HG03439 (cell line): ENCODE measurements at regions not wholly inside any gene's neighbourhood (a gene's known extent, or its start where the extent isn't known, plus 50 kb on each side); places are given as distances from the start of the nearest gene placed in this dataset.

ENCODE experiments used
- ATAC-seq: cut with Tn5 transposase; IDR thresholded peaks from one replicate; pipeline ENCODE4 v1.9.1; 2021; ENCODE audit warnings: mild to moderate bottlenecking, moderate library complexity; ENCODE audit not compliant: unreplicated experiment

- ATAC-seq: no peak
These were observed 280.9 kb upstream of the RAB6C start for GRCh38 chr2:129698593-129698992.

DNA sequence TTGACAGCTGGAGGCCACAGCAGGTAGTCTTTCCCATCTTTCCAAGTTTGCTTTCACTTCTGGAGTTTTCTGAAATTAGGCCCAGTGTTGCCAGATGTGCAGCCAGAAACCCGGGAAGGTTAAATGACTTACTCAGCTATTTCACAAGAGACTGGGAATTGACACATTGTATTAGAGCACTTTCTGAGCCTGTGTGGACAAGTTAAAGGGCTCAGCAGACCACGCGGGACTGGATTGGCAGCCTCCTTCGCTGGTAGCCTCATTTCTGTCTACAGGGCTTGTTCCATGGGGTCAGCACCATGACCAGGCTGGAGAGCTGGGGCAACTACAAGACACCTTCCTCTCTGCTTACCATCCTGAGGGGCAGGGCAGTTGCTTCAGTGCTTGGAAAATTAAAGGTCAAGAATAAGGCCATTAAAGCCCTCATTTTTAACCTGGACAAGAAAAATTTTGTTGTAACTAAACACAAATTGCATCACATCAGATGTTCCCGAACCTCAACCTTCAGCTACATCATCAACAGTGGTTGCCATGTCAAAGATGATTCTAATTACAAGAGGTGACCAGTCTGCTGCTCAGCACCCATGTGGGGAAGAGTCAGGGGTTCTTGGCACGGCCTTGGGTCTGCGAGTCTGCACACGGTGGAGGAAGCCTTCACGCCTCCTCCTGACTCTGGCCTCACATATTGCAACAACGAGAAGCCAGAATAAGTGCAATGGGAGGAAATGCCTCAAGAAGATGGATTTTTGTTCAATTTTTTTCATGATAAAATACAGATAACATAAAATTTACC lies 279.5 kb upstream of the RAB6C start:
- ATAC-seq: no peak

DNA sequence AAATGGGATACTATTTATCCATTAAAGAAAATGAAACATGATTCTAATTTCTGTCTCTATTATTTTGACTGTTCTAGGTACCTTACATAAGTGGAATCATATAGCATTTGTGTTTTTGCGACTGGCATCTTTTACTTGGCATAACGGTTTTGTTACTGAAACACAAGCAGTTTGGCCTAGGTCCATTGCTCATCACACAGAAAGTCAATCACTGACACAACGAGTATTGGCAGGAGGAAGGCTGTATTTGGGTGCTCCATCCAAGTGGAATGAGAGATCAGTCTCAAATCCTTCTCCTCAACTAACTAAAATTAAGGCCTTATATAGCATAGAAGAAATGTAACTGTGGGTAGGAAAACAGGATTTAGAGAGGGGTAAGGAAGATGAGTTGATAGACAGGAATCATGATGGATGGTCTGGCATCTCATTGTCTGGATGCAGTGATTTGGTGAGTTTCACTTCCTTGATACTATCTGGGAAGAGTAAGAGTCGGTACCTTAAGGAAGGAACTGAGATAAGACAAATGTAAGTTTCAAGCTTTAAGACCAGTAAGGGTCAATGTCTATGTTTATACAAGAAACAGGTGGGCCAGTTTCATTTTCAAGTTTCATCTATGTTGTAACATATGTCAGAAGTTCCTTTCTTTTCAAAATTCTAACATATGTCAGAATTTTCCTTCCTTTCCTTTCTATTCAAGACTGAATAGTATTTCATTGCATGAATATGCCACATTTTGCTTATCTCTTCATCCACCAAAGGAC lies 276.9 kb upstream of the RAB6C start:
- ATAC-seq: no peak

- no peak for ATAC-seq
These were observed 274.4 kb upstream of the RAB6C start for GRCh38 chr2:129705085-129705484.

GRCh38 chr2:129707800-129708199 lies 271.7 kb upstream of the RAB6C start:
- ATAC-seq: no peak

GRCh38 chr2:129708221-129708967 lies 271.1 kb upstream of the RAB6C start:
- no peak for ATAC-seq

DNA sequence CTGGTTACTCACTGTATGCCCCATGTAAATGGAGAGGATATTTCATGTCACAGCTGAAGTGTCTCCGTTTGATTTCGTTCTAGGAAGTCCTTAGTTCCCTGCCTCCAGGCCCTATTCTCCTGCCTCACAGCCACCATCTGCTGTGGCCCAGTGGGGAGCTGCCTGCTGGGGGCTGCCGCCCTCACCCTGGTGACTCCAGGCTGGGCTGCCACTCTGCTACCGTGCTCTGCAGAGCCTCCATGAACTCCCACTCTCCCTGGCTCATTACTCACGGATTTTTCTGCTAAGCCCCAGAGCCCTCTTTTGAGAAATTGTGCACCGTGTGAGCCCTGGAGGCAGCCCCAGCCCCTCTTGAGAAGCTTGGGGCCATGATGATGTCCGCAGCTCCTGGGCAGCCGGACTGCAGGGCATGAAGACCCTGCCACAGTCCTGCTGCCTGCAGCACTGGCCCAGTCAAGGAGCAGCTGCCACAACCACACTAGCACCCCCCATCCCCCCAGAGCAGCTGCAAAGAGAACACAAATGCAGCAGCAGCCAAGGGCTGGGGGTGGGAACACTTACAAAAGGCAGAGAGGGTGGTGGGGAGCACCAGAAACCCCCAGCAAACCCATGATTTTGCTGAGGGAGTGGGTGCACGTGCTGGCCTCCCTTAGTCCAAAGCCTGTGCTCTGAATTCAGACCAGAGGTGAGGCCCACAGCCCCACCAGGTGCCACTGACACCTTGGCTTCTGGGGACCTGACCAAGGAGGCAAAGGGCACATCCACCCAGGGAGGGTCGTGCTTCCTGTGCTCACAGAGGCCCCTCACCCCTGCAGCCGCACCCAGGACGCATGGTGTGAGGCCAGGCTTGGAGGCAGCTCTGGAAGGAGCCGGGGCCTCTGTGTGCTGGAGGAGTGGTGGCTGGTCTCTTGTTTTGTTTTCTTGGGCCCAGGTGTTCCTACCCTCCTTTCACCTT lies 270.2 kb upstream of the RAB6C start:
- no peak for ATAC-seq

GRCh38 chr2:129709956-129710598 lies 269.4 kb upstream of the RAB6C start:
- no peak for ATAC-seq

GRCh38 chr2:129710670-129711495 lies 268.6 kb upstream of the RAB6C start:
- no peak for ATAC-seq

GRCh38 chr2:129711816-129712675 lies 267.4 kb upstream of the RAB6C start:
- ATAC-seq: no peak

DNA sequence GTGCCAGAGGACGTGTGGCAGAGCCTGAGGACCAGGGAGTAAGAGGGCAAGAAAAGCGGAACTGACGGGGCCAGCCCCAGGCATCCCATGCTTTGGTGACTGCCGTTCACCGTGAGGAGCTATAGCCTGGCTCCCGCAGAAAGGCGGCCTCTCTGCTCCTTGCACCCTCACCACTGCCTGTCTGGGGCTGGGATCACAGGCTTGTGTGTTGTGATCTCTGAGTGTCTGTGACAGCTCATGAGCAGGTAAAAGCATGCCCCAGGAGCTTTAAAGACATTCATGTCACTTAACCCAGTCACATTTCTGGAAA lies 266.8 kb upstream of the RAB6C start:
- no peak for ATAC-seq

DNA sequence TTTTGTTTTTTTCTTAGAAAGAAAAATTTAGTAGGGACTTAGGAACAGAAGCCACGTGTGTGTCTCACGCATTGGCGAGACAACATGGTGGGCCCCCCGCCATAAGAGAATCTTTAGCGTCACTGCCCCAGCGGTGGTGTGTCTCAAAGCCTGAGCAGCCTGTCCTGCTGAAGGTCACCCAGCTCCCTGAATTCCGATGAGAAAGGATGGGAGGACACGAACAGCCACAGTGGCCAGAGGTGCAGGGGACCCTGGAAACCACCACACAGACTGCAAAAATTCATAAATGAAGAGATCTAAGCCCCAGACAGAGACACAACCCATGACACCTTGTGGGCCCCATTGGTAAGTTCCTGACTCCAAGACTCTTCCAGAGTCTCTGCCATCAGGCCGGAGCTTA lies 266.1 kb upstream of the RAB6C start:
- ATAC-seq: no peak

- ATAC-seq: no peak
These were observed 262.5 kb upstream of the RAB6C start for GRCh38 chr2:129716781-129717559.

- ATAC-seq: no peak
These were observed 261.8 kb upstream of the RAB6C start for GRCh38 chr2:129717560-129718130.

- ATAC-seq: no peak
These were observed 260.1 kb upstream of the RAB6C start for GRCh38 chr2:129719335-129719734.

- no peak for ATAC-seq
These were observed 259.1 kb upstream of the RAB6C start for GRCh38 chr2:129720360-129720759.

DNA sequence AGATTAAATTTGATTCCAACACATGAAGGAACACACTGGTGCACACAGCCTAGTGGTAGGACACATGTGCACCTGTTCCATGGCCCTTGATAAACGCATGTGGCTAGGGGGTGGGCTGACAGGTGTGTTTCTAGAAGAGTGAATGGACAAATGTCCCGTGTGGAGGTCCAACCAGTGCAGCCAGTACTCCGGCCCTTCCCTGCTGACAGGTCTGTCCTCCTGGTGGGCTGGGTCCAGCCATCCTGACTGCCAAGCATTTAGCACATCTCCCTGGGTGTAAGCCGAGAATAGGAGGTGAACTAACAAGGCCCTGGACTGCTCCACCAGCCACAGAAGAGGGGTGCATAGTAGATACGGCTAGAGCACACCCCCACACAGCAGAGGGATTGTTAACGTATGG lies 258.7 kb upstream of the RAB6C start:
- ATAC-seq: no peak
